Trophoblast cell (in vitro differentiated cells and primary cell): ENCODE measurements at regions not wholly inside any gene's neighbourhood (a gene's known extent, or its start where the extent isn't known, plus 50 kb on each side); places are given as distances from the start of the nearest gene placed in this dataset.

Experiments
- DNase-seq, 2 donors: peaks; one replicate each; pipeline ENCODE4 v3.0.0-alpha.2; 2016
- H2AFZ ChIP-seq: 2 replicates; pipeline ENCODE4 v1.6.1; 2013; ENCODE audit warnings: low read length, moderate library complexity, mild to moderate bottlenecking; ENCODE audit not compliant: insufficient read depth, poor library complexity
- H2AK5ac ChIP-seq: 2 replicates; pipeline ENCODE4 v1.6.1; 2013; ENCODE audit warnings: mild to moderate bottlenecking, low read length
- H2BK120ac ChIP-seq: 2 replicates; pipeline ENCODE4 v1.6.1; 2013; ENCODE audit warnings: low read length, mild to moderate bottlenecking, moderate library complexity; ENCODE audit not compliant: insufficient read depth, poor library complexity
- H2BK12ac ChIP-seq: 2 replicates; pipeline ENCODE4 v1.6.1; 2013; ENCODE audit warnings: mild to moderate bottlenecking, low read length, moderate library complexity
- H2BK5ac ChIP-seq: 2 replicates; pipeline ENCODE4 v1.6.1; 2013; ENCODE audit warnings: low read length, low read depth, moderate library complexity, mild to moderate bottlenecking; ENCODE audit not compliant: poor library complexity
- H3K14ac ChIP-seq: 2 replicates; pipeline ENCODE4 v1.6.1; 2013; ENCODE audit warnings: mild to moderate bottlenecking, low read length
- H3K18ac ChIP-seq: 2 replicates; pipeline ENCODE4 v1.6.1; 2013; ENCODE audit warnings: mild to moderate bottlenecking, low read length
- H3K23ac ChIP-seq: 2 replicates; pipeline ENCODE4 v1.6.1; 2013; ENCODE audit warnings: low read length
- H3K27ac ChIP-seq: 2 replicates; pipeline ENCODE4 v1.5.1; 2013; ENCODE audit warnings: low read depth, mild to moderate bottlenecking, inconsistent platforms, low read length, moderate library complexity
- H3K27me3 ChIP-seq: 2 replicates; pipeline ENCODE4 v1.6.1; 2013; ENCODE audit warnings: inconsistent platforms, mild to moderate bottlenecking, low read length, moderate library complexity; ENCODE audit not compliant: insufficient read depth
- H3K36me3 ChIP-seq, 2 experiments: 1 replicate in 1 of 2; 2 replicates in 1 of 2; pipeline ENCODE4 v1.6.1; 2013; ENCODE audit warnings: low read length in 2 of 2, mild to moderate bottlenecking in 2 of 2, moderate library complexity in 1 of 2; ENCODE audit not compliant: insufficient read depth in 2 of 2, control insufficient read depth in 1 of 2
- H3K4ac ChIP-seq: 2 replicates; pipeline ENCODE4 v1.6.1; 2013; ENCODE audit warnings: low read depth, mild to moderate bottlenecking, low read length, moderate library complexity
- H3K4me1 ChIP-seq, 2 experiments: 1 replicate in 1 of 2; 2 replicates in 1 of 2; pipeline ENCODE4 v1.6.1; 2013; ENCODE audit warnings: low read length in 2 of 2, mild to moderate bottlenecking in 2 of 2, moderate library complexity in 1 of 2; ENCODE audit not compliant: insufficient read depth in 2 of 2, control insufficient read depth in 1 of 2
- H3K4me2 ChIP-seq: 2 replicates; pipeline ENCODE4 v1.6.1; 2013; ENCODE audit warnings: inconsistent platforms, mild to moderate bottlenecking, low read length, moderate library complexity
- H3K4me3 ChIP-seq: 2 replicates; pipeline ENCODE4 v1.5.1; 2013; ENCODE audit warnings: mild to moderate bottlenecking, low read depth, low read length, inconsistent platforms
- H3K79me1 ChIP-seq: one replicate; pipeline ENCODE4 v1.6.1; 2013; ENCODE audit warnings: low read length
- H3K79me2 ChIP-seq: 2 replicates; pipeline ENCODE4 v1.6.1; 2013; ENCODE audit warnings: low read length, mild to moderate bottlenecking; ENCODE audit not compliant: control insufficient read depth, insufficient read depth, poor library complexity
- H3K9ac ChIP-seq: 2 replicates; pipeline ENCODE4 v1.6.1; 2013; ENCODE audit warnings: mild to moderate bottlenecking, low read length
- H3K9me3 ChIP-seq: 2 replicates; pipeline ENCODE4 v1.6.1; 2013; ENCODE audit warnings: low read depth, mild to moderate bottlenecking, control low read depth, inconsistent platforms, low read length; ENCODE audit not compliant: insufficient read depth
- H4K12ac ChIP-seq: 2 replicates; pipeline ENCODE4 v1.6.1; 2013; ENCODE audit warnings: low read depth, mild to moderate bottlenecking, low read length, moderate library complexity
- H4K8ac ChIP-seq: 2 replicates; pipeline ENCODE4 v1.6.1; 2013; ENCODE audit warnings: low read depth, mild to moderate bottlenecking, low read length, moderate library complexity
- H4K91ac ChIP-seq: one replicate; pipeline ENCODE4 v1.6.1; 2013; ENCODE audit warnings: low read depth, mild to moderate bottlenecking, low read length, moderate library complexity
- WGBS: extraction: QIAGEN DNeasy Blood & Tissue Kit; methylation state at CpG from one replicate; pipeline ENCODE4 v1.1.7; 2013; ENCODE audit warnings: missing lambda C conversion rate; ENCODE audit not compliant: insufficient read length, insufficient coverage; ENCODE audit errors: extremely low coverage; 5-methylcytosine and 5-hydroxymethylcytosine counted together

- Histone ChIP-seq H2BK12ac (no peak overlapping the region), H4K91ac (no peak overlapping the region), H3K18ac (no peak overlapping the region), H4K12ac (no peak overlapping the region), H3K23ac (no peak overlapping the region), H3K14ac (no peak overlapping the region), H2BK5ac (no peak overlapping the region), H2AFZ (no peak overlapping the region), H3K27ac (no peak overlapping the region), H3K9ac (no peak overlapping the region), H3K9me3 (no peaks in the 10 kb centered on the region), H3K4me2 (no peak overlapping the region), H3K4me1 (peaks cover 6 to 7% of the 10 kb centered on the region in 2 experiments), H2AK5ac (no peak overlapping the region), H3K79me1 (no peaks in the 10 kb centered on the region), H3K4ac (no peak overlapping the region), H3K4me3 (no peak overlapping the region), H2BK120ac (no peak overlapping the region), H4K8ac (no peak overlapping the region), H3K79me2 (no peaks in the 10 kb centered on the region), H3K36me3 (no peaks in the 10 kb centered on the region), H3K27me3 (no peaks in the 10 kb centered on the region)
- no CpG with 5 or more reads among the region's 6 CpGs for WGBS
- DNase-seq: peak in 1 of 2 donors; percentile 16
Measured at GRCh38 chr10:44284198-44285084, 100.5 kb downstream of the CXCL12 start.

- Histone ChIP-seq H4K12ac (no peak overlapping the region), H2BK12ac (no peak overlapping the region), H3K9me3 (no peaks in the 10 kb centered on the region), H3K14ac (no peak overlapping the region), H3K4me3 (no peak overlapping the region), H3K4me2 (no peak overlapping the region), H3K36me3 (no peaks in the 10 kb centered on the region), H4K8ac (no peak overlapping the region), H3K79me1 (peaks cover 3% of the 10 kb centered on the region), H2AFZ (no peak overlapping the region), H2AK5ac (no peak overlapping the region), H3K9ac (no peak overlapping the region), H4K91ac (no peak overlapping the region), H3K23ac (no peak overlapping the region), H2BK120ac (no peak overlapping the region), H3K4me1 (peaks cover 9 to 16% of the 10 kb centered on the region in 2 experiments), H3K79me2 (no peaks in the 10 kb centered on the region), H2BK5ac (no peak overlapping the region), H3K4ac (no peak overlapping the region), H3K27ac (no peak overlapping the region), H3K27me3 (no peaks in the 10 kb centered on the region), H3K18ac (no peak overlapping the region)
- no CpG with 5 or more reads among the region's 5 CpGs for WGBS
- no peak for DNase-seq
Measured at GRCh38 chr10:44282626-44283300, 102.1 kb downstream of the CXCL12 start.

DNA sequence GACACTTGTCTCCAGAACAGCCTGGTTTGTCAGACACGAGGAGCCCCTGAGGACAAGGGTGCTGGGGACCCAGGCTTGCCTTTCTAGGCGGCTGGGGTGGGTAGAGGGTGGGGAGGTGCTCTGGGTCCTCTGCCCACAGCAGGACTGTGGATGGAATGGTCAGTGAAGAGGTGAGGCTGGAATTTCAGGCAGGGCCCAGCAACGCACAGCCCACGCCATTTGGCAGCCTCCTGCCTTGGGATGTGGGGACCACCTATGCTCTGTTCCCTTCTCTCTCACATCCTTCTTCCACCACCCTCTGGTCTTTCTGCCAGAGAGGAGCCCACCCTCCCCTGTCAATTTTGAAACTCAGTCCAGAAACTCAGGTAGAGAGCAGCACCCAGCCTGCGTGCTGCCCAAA, 103.2 kb downstream of the CXCL12 start:
- H3K14ac ChIP-seq: no peak overlapping the region
- H3K23ac ChIP-seq: no peak overlapping the region
- no peak overlapping the region for H2BK5ac ChIP-seq
- no peak overlapping the region for H3K18ac ChIP-seq
- peaks cover 9 to 16% of the 10 kb centered on the region in 2 experiments for H3K4me1 ChIP-seq
- H2AK5ac ChIP-seq: peak overlapping the region; percentile 7
- no peaks in the 10 kb centered on the region for H3K36me3 ChIP-seq
- H2BK120ac ChIP-seq: no peak overlapping the region
- H4K91ac ChIP-seq: peak overlapping the region; percentile 16
- H4K12ac ChIP-seq: no peak overlapping the region
- no peak overlapping the region for H3K27ac ChIP-seq
- H3K4me2 ChIP-seq: no peak overlapping the region
- no peak overlapping the region for H3K4me3 ChIP-seq
- no peak for DNase-seq
- H3K4ac ChIP-seq: no peak overlapping the region
- H2AFZ ChIP-seq: no peak overlapping the region
- H4K8ac ChIP-seq: no peak overlapping the region
- H2BK12ac ChIP-seq: no peak overlapping the region
- no peaks in the 10 kb centered on the region for H3K27me3 ChIP-seq
- H3K9ac ChIP-seq: no peak overlapping the region
- WGBS: no CpG with 5 or more reads among the region's 5 CpGs
- H3K9me3 ChIP-seq: no peaks in the 10 kb centered on the region
- no peaks in the 10 kb centered on the region for H3K79me2 ChIP-seq
- peaks cover 3% of the 10 kb centered on the region for H3K79me1 ChIP-seq

- Histone ChIP-seq H3K9me3 (no peaks in the 10 kb centered on the region), H2BK120ac (no peak overlapping the region), H3K4me1 (peaks cover 9 to 16% of the 10 kb centered on the region in 2 experiments), H4K8ac (no peak overlapping the region), H2BK12ac (no peak overlapping the region), H3K79me1 (peaks cover 3% of the 10 kb centered on the region), H3K36me3 (no peaks in the 10 kb centered on the region), H3K4ac (no peak overlapping the region), H3K27me3 (no peaks in the 10 kb centered on the region), H2BK5ac (no peak overlapping the region), H3K18ac (no peak overlapping the region), H3K23ac (no peak overlapping the region), H2AFZ (no peak overlapping the region), H3K4me3 (no peak overlapping the region), H3K27ac (no peak overlapping the region), H2AK5ac (no peak overlapping the region), H4K91ac (peak overlapping the region; percentile 2), H3K14ac (no peak overlapping the region), H3K4me2 (no peak overlapping the region), H4K12ac (no peak overlapping the region), H3K79me2 (no peaks in the 10 kb centered on the region), H3K9ac (no peak overlapping the region)
- DNase-seq: no peak
- no CpG with 5 or more reads among the region's 12 CpGs for WGBS
Measured at GRCh38 chr10:44281089-44281613, 103.7 kb downstream of the CXCL12 start.
